Prostate gland (tissue), 2 donors: ENCODE measurements at regions not wholly inside any gene's neighbourhood (a gene's known extent, or its start where the extent isn't known, plus 50 kb on each side); places are given as distances from the start of the nearest gene placed in this dataset.

Experiments used
- DNase-seq: peaks from one replicate; pipeline ENCODE4 v3.0.0-alpha.2; 2019; ENCODE audit warnings: low spot score
- H3K27ac ChIP-seq, 2 donors: fragments of 200-600 bp; sonication (generic); 2 replicates each; pipeline ENCODE4 v1.5.1; 2017 to 2019
- H3K27me3 ChIP-seq: fragments of 200-600 bp; sonication (generic); replicated peaks from 2 replicates; pipeline ENCODE4 v1.5.1; 2019; ENCODE audit not compliant: insufficient read depth
- H3K36me3 ChIP-seq, 2 donors: fragments of 200-600 bp; sonication (generic); 1 replicate in 1 of 2; 2 replicates in 1 of 2; pipeline versions ENCODE4 v1.5.1 to v1.8.1; 2017 to 2019
- H3K4me1 ChIP-seq: fragments of 200-600 bp; sonication (generic); replicated peaks from 2 replicates; pipeline ENCODE4 v1.5.1; 2019
- H3K4me3 ChIP-seq, 2 donors: fragments of 200-600 bp; sonication (generic); 2 replicates each; pipeline ENCODE4 v1.5.1; 2017 to 2019
- H3K9me3 ChIP-seq: fragments of 200-600 bp; sonication (generic); 2 replicates; pipeline ENCODE4 v1.5.1; 2017
- POLR2A ChIP-seq: fragments of 450-650 bp; IDR thresholded peaks from one replicate; pipeline ENCODE4 v1.6.1; 2016; ENCODE audit warnings: antibody characterized with exemption, mild to moderate bottlenecking
- POLR2AphosphoS5 ChIP-seq: sonication (generic); formaldehyde crosslinking; IDR thresholded peaks from one replicate; pipeline ENCODE4 v1.6.1; 2017; ENCODE audit warnings: antibody characterized with exemption
- WGBS: methylation state at CpG from one replicate; pipeline ENCODE4 v1.1.5; 2018; 5-methylcytosine and 5-hydroxymethylcytosine counted together
- intact Hi-C: fragments of 100-400 bp; cut with DNase I; formaldehyde crosslinking; loops from one replicate; pipeline ENCODE4 v1.14.2; 2022
- TF ChIP-seq, protein P1 (sequence below), 4 experiments: fragments of 200-600 bp in 2 of 4; fragments of 450-650 bp in 2 of 4; sonication (generic) in 2 of 4; IDR thresholded peaks; 1 replicate in 3 of 4; 2 replicates in 1 of 4; pipeline ENCODE4 v1.5.1; 2016 to 2019; ENCODE audit warnings: antibody characterized with exemption in 4 of 4, mild to moderate bottlenecking in 2 of 4, moderate library complexity in 2 of 4

DNA sequence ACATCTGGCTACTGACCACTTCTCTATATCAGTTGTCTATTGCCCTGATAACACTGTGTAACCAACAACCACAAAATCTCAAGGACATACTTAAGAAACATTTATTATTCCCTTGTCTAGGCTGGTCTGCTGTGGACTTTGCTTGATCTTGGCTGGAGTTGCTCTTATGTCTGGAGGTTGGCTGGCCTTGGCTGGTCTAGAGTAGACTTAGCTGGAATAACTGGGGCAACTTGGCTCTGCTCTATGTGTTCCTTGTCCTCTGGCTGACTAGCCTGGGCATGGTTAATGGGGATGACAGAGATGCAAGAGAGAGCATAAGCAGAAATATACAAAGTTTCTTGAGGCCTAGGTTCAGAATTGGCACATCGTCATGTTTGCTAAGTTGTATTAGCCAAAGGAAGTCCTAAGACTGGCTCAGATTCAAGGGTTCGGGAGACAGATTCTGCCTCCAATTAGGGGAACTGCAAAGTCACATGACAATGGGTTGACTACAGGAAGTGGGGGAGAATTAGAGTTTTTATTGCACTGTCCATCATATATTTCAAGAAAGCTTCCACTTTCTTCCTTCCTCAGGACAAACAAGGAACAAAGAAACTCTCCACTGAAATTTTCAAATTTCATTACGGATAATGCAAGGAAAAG is 61.4 kb upstream of the HMCN1 start:
- Histone ChIP-seq H3K4me1 (no peaks in the 10 kb centered on the region), H3K36me3 (no peaks in the 10 kb centered on the region), H3K9me3 (no peaks in the 10 kb centered on the region), H3K4me3 (no peak overlapping the region), H3K27me3 (no peaks in the 10 kb centered on the region), H3K27ac (no peak overlapping the region)
- WGBS, result 59% methylated on average over 3 of the region's 3 CpGs
- peak; percentile 30 for DNase-seq
- intact Hi-C loops, result no loop called here
- TF ChIP-seq, protein P1, sequence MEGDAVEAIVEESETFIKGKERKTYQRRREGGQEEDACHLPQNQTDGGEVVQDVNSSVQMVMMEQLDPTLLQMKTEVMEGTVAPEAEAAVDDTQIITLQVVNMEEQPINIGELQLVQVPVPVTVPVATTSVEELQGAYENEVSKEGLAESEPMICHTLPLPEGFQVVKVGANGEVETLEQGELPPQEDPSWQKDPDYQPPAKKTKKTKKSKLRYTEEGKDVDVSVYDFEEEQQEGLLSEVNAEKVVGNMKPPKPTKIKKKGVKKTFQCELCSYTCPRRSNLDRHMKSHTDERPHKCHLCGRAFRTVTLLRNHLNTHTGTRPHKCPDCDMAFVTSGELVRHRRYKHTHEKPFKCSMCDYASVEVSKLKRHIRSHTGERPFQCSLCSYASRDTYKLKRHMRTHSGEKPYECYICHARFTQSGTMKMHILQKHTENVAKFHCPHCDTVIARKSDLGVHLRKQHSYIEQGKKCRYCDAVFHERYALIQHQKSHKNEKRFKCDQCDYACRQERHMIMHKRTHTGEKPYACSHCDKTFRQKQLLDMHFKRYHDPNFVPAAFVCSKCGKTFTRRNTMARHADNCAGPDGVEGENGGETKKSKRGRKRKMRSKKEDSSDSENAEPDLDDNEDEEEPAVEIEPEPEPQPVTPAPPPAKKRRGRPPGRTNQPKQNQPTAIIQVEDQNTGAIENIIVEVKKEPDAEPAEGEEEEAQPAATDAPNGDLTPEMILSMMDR (IDR thresholded peaks at IDR 0.05), result no peak
- TF ChIP-seq POLR2AphosphoS5, result peak; percentile 14

DNA sequence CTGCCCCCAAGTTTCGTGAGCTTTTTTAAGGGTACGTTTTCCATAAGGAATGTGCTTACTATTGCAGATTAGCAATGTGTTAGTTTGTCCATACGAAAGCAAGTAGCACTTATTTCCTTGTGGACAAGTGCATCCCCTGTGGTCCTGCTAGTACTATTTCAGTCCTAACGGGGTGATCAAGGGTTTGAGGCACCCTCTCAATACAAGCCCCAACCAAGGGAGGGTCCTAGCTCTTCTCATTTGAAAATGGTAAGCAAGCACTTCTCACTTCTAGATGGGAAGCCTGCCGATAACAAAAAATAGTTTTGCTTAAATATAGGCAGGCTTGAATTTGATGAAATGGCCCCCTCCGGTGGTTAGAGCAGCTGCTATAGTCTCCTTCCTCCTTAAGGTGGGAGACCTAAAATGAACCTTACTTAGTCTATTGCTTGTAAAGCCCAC is 64.0 kb upstream of the HMCN1 start:
- 33% methylated on average over 6 of the region's 6 CpGs for WGBS
- Histone ChIP-seq H3K27me3 (no peaks in the 10 kb centered on the region), H3K4me3 (no peak overlapping the region), H3K4me1 (no peaks in the 10 kb centered on the region), H3K9me3 (no peaks in the 10 kb centered on the region), H3K27ac (no peak overlapping the region), H3K36me3 (no peaks in the 10 kb centered on the region)
- TF ChIP-seq, protein P1 (IDR thresholded peaks at IDR 0.05), result peak; percentile 11 to 60 (median 30)
- no peak for TF ChIP-seq POLR2AphosphoS5
- DNase-seq, result peak; percentile 37
- intact Hi-C loops, result no loop called here

DNA sequence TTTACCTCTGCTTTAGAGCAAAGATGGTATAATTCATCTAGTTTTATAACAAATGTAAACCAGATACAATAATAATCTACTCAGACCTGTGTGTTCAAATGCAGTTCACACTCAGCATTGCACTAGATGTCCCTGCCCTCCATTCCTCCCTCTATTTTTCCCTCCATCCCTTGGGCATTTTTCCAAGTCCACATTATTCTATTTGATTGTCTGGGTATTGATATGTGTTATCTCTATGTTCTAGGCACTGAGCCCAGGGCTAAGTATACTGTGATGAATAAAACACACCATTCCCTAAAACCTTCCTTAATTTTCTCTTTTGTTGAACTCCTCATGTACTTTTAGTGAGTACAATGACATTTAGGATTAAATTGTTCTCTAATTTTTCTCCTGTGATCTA is 66.2 kb upstream of the HMCN1 start:
- Histone ChIP-seq H3K36me3 (no peaks in the 10 kb centered on the region), H3K27ac (no peak overlapping the region), H3K9me3 (no peaks in the 10 kb centered on the region), H3K4me1 (no peaks in the 10 kb centered on the region), H3K27me3 (no peaks in the 10 kb centered on the region), H3K4me3 (no peak overlapping the region)
- DNase-seq, result no peak
- intact Hi-C loops, result no loop called here
- TF ChIP-seq, protein P1 (IDR thresholded peaks at IDR 0.05), result no peak
- TF ChIP-seq POLR2AphosphoS5, result no peak

DNA sequence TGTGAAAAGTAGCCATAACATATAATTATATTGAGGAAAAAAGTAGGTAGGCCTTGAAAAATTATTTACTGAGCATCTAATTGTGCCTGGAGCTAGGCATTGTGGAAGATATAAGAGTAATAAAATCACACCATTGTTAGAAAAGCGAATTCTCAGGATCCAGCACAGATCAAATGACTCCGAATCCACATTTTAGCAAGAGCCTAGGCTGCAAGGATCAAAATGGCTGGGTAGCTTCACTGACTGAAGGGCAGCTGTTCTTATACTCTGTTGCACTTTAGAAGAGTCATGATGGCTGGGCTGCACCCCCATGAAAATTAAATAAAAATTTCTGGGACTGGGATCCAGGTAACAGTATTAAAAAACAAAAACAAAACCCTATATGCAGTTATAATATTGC is 67.6 kb upstream of the HMCN1 start:
- no peaks in the 10 kb centered on the region for H3K4me1 ChIP-seq
- no peaks in the 10 kb centered on the region for H3K27me3 ChIP-seq
- no peaks in the 10 kb centered on the region for H3K36me3 ChIP-seq
- TF ChIP-seq, protein P1 (IDR thresholded peaks at IDR 0.05), result no peak
- no peak for TF ChIP-seq POLR2AphosphoS5
- no peak for TF ChIP-seq POLR2A
- DNase-seq, result no peak
- no peak overlapping the region for H3K4me3 ChIP-seq
- no peak overlapping the region for H3K27ac ChIP-seq
- WGBS, result 86% methylated on average over 2 of the region's 2 CpGs
- H3K9me3 ChIP-seq, result no peaks in the 10 kb centered on the region
- intact Hi-C loops, result no loop called here

DNA sequence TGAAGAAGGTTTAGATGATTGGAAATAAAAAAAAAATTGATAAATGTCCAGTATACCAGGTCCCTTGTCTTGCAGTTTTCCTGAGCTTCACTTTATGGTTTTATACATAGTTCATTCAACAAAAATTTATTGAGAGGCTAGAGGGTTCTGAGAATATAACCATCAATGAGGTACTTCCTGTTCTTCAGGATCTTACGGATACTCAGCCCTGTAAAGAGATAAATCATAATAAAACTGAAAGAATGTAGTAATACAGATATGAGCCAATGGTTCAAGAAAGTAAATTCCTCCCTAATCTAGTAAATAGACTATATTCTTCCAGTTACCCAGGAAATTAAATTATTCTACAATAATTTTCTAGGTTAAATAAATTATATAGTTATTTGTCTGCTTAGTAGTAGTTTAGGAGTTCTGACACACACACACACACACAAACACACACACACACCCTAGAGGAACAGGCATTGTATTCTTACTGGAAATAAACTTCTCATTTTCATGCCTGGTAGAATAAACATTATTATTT is 70.4 kb upstream of the HMCN1 start:
- no peaks in the 10 kb centered on the region for H3K36me3 ChIP-seq
- intact Hi-C loops, result no loop called here
- no peak overlapping the region for H3K27ac ChIP-seq
- H3K4me1 ChIP-seq, result no peaks in the 10 kb centered on the region
- H3K27me3 ChIP-seq, result no peaks in the 10 kb centered on the region
- TF ChIP-seq, protein P1 (IDR thresholded peaks at IDR 0.05), result no peak
- TF ChIP-seq POLR2AphosphoS5, result no peak
- TF ChIP-seq POLR2A, result no peak
- H3K4me3 ChIP-seq, result no peak overlapping the region
- H3K9me3 ChIP-seq, result no peaks in the 10 kb centered on the region
- DNase-seq, result no peak
- WGBS, result 14% methylated on average over 1 of the region's 1 CpG
